GM23248 (cell line): ENCODE measurements at regions not wholly inside any gene's neighbourhood (a gene's known extent, or its start where the extent isn't known, plus 50 kb on each side); places are given as distances from the start of the nearest gene placed in this dataset.

Experiments
- DNase-seq: peaks from one replicate; pipeline ENCODE4 v3.0.0-alpha.2; 2015
- H2AFZ ChIP-seq: fragments of 200-600 bp; sonication (generic); 2 replicates; pipeline ENCODE4 v1.6.1; 2016; ENCODE audit warnings: antibody characterized with exemption
- H3F3A ChIP-seq: fragments of 200-600 bp; sonication (generic); 2 replicates; pipeline ENCODE4 v1.6.1; 2016; ENCODE audit warnings: mild to moderate bottlenecking, antibody characterized with exemption, mixed run types; ENCODE audit not compliant: insufficient read depth
- H3K27ac ChIP-seq: fragments of 200-600 bp; sonication (generic); 2 replicates; pipeline ENCODE4 v1.5.1; 2016; ENCODE audit warnings: mild to moderate bottlenecking
- H3K27me3 ChIP-seq: fragments of 200-600 bp; sonication (generic); replicated peaks from 2 replicates; pipeline ENCODE4 v1.6.1; 2016; ENCODE audit warnings: mild to moderate bottlenecking; ENCODE audit not compliant: insufficient read depth
- H3K36me3 ChIP-seq: fragments of 200-600 bp; sonication (generic); 2 replicates; pipeline ENCODE4 v1.6.1; 2016; ENCODE audit warnings: low read depth, mild to moderate bottlenecking
- H3K4me1 ChIP-seq: fragments of 200-600 bp; sonication (generic); 2 replicates; pipeline ENCODE4 v1.6.1; 2016; ENCODE audit warnings: mild to moderate bottlenecking; ENCODE audit not compliant: insufficient read depth
- H3K4me2 ChIP-seq: fragments of 200-600 bp; sonication (generic); one replicate; pipeline ENCODE4 v1.6.1; 2016; ENCODE audit warnings: mild to moderate bottlenecking; ENCODE audit not compliant: unreplicated experiment
- H3K4me3 ChIP-seq: fragments of 200-600 bp; sonication (generic); 2 replicates; pipeline ENCODE4 v1.5.1; 2016; ENCODE audit warnings: mild to moderate bottlenecking
- H3K79me2 ChIP-seq: fragments of 200-600 bp; sonication (generic); 2 replicates; pipeline ENCODE4 v1.6.1; 2016; ENCODE audit warnings: mild to moderate bottlenecking; ENCODE audit not compliant: insufficient read depth
- H3K9ac ChIP-seq: fragments of 200-600 bp; sonication (generic); 2 replicates; pipeline ENCODE4 v1.6.1; 2016; ENCODE audit warnings: mild to moderate bottlenecking
- H3K9me2 ChIP-seq: fragments of 200-600 bp; sonication (generic); 2 replicates; pipeline ENCODE4 v1.6.1; 2016; ENCODE audit warnings: mixed run types, mild to moderate bottlenecking, moderate library complexity; ENCODE audit not compliant: insufficient read depth
- H3K9me3 ChIP-seq: fragments of 200-600 bp; sonication (generic); one replicate; pipeline ENCODE4 v1.6.1; 2017; ENCODE audit warnings: low read depth
- H4K20me1 ChIP-seq: fragments of 200-600 bp; sonication (generic); 2 replicates; pipeline ENCODE4 v1.6.0; 2016; ENCODE audit not compliant: insufficient read depth
- EZH2 ChIP-seq: fragments of 200-600 bp; sonication (generic); IDR thresholded peaks from 2 replicates; pipeline ENCODE4 v1.6.1; 2018; ENCODE audit warnings: antibody characterized with exemption, mild to moderate bottlenecking; ENCODE audit not compliant: insufficient read depth, poor library complexity, severe bottlenecking
- EZH2phosphoT487 ChIP-seq: fragments of 200-600 bp; sonication (generic); IDR thresholded peaks from 2 replicates; pipeline ENCODE4 v1.6.1; 2018; ENCODE audit warnings: antibody characterized with exemption, moderate library complexity, mild to moderate bottlenecking, low read depth; ENCODE audit not compliant: insufficient read depth
- WGBS, 2 experiments: methylation state at CpG; one replicate each; pipeline ENCODE4 v1.1.6; 2015 to 2017; ENCODE audit warnings: low lambda C conversion rate in 2 of 2, low coverage in 1 of 2; ENCODE audit errors: missing lambda C conversion rate in 2 of 2; 5-methylcytosine and 5-hydroxymethylcytosine counted together
- in situ Hi-C: fragments of 300-500 bp; cut with MboI; formaldehyde crosslinking; loops from 2 replicates; pipeline ENCODE4 v1.15.0; 2020

DNA sequence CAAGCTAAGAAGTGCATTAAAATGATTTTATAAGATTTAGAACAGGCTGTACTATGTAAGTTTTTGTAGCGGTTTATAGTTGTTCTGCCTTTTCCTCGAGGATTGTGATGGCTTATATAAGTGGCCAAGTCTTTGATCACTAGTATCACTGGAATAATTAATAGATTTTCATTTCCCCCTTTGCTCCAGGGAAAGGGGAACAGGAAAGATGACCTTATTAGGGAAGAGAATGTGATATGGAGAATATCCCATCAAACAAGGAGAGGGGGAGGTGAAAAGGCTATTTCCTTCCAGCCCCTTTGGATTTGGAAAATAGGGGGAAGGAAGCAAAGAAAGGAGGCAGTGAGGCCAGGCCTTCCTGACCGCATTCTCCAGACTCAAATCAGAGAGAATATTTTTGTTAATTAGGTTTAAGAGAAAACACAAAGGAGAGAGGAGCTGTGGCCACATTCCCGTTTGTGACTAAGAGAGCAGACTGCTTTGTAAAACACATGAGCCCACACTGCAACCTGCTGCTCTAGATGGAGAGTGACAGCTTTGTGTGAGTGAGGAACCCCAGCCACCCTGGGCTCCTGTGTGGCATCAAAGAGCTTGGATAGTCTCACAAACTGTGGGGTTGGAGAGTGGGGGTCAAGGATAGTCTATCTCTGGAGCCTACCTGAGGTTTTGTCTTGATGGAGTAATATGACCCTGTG is 359.5 kb downstream of the DTWD2 start:
- Histone ChIP-seq H3K4me1 (no peaks in the 10 kb centered on the region), H3K9me3 (no peaks in the 10 kb centered on the region), H3K9ac (no peak overlapping the region), H3K9me2 (no peaks in the 10 kb centered on the region), H3K36me3 (no peaks in the 10 kb centered on the region), H3K4me2 (no peak overlapping the region), H3K27ac (no peak overlapping the region), H4K20me1 (no peaks in the 10 kb centered on the region), H2AFZ (no peak overlapping the region), H3K4me3 (no peak overlapping the region), H3K27me3 (no peaks in the 10 kb centered on the region), H3K79me2 (no peaks in the 10 kb centered on the region), H3F3A (no peaks in the 10 kb centered on the region)
- no peak for DNase-seq
- no peak for TF ChIP-seq EZH2
- no peak for TF ChIP-seq EZH2phosphoT487
- in situ Hi-C loops = no loop called here
- WGBS, 2 experiments = 25 to 30% methylated on average over 4 of the region's 4 CpGs

GRCh38 chr5:118620233-118620632 is 368.1 kb downstream of the DTWD2 start:
- no peaks in the 10 kb centered on the region for H3K36me3 ChIP-seq
- H2AFZ ChIP-seq = no peak overlapping the region
- H3F3A ChIP-seq = no peaks in the 10 kb centered on the region
- H3K4me3 ChIP-seq = no peak overlapping the region
- no peaks in the 10 kb centered on the region for H3K27me3 ChIP-seq
- H3K27ac ChIP-seq = no peak overlapping the region
- no peak overlapping the region for H3K4me2 ChIP-seq
- no peak overlapping the region for H3K9ac ChIP-seq
- no peaks in the 10 kb centered on the region for H4K20me1 ChIP-seq
- in situ Hi-C loops = no loop called here
- 21 to 38% methylated on average over 2 of the region's 2 CpGs for WGBS, 2 experiments
- DNase-seq = no peak
- no peaks in the 10 kb centered on the region for H3K4me1 ChIP-seq
- TF ChIP-seq EZH2 = no peak
- no peak for TF ChIP-seq EZH2phosphoT487
- no peaks in the 10 kb centered on the region for H3K9me2 ChIP-seq
- no peaks in the 10 kb centered on the region for H3K79me2 ChIP-seq
- no peaks in the 10 kb centered on the region for H3K9me3 ChIP-seq

GRCh38 chr5:118619823-118620222 is 368.5 kb downstream of the DTWD2 start:
- Histone ChIP-seq H3F3A (no peaks in the 10 kb centered on the region), H3K4me3 (no peak overlapping the region), H3K27me3 (no peaks in the 10 kb centered on the region), H2AFZ (no peak overlapping the region), H3K79me2 (no peaks in the 10 kb centered on the region), H3K9me3 (no peaks in the 10 kb centered on the region), H3K27ac (no peak overlapping the region), H3K9me2 (no peaks in the 10 kb centered on the region), H3K4me2 (no peak overlapping the region), H4K20me1 (no peaks in the 10 kb centered on the region), H3K9ac (no peak overlapping the region), H3K36me3 (no peaks in the 10 kb centered on the region), H3K4me1 (no peaks in the 10 kb centered on the region)
- in situ Hi-C loops = no loop called here
- TF ChIP-seq EZH2phosphoT487 = no peak
- no peak for TF ChIP-seq EZH2
- 40 to 41% methylated on average over 3 of the region's 3 CpGs for WGBS, 2 experiments
- DNase-seq = no peak

DNA sequence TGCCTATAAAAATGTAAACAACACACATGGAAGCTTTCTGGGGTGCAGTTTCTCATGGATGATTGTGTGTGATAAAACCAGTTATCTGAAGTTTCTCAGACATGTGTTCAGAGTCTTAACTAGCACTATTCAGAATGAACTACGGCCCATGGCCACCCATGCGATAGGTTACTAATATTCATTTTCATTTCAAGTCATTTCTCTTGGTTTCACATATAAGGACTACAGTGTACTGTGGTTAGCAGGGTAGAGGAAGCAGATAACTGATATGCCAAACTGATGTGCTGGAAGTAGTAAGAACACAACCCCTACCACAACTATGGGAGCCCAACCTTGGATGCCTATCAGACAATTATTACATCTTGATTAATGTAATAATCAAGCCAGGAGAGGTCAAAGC is 372.1 kb downstream of the DTWD2 start:
- Histone ChIP-seq H3K9me3 (no peaks in the 10 kb centered on the region), H4K20me1 (no peaks in the 10 kb centered on the region), H3F3A (no peaks in the 10 kb centered on the region), H3K9ac (no peak overlapping the region), H3K4me1 (no peaks in the 10 kb centered on the region), H3K4me2 (no peak overlapping the region), H3K27ac (no peak overlapping the region), H3K36me3 (no peaks in the 10 kb centered on the region), H3K27me3 (no peaks in the 10 kb centered on the region), H2AFZ (no peak overlapping the region), H3K79me2 (no peaks in the 10 kb centered on the region), H3K9me2 (no peaks in the 10 kb centered on the region), H3K4me3 (no peak overlapping the region)
- WGBS, 2 experiments = 58 to 59% methylated on average over 2 of the region's 2 CpGs
- DNase-seq = no peak
- in situ Hi-C loops = no loop called here
- TF ChIP-seq EZH2phosphoT487 (no peak), EZH2 (no peak)
